Natural killer cell treated with Interleukin-12 subunit alpha and Interleukin-12 subunit beta and Interleukin-15 and Interleukin-18, amount 100 ng/mL, for 72 hours (primary cell): ENCODE measurements at regions not wholly inside any gene's neighbourhood (a gene's known extent, or its start where the extent isn't known, plus 50 kb on each side); places are given as distances from the start of the nearest gene placed in this dataset.

Experiments
- ATAC-seq, 2 donors: fragments of 150-1000 bp; cut with Tn5 transposase in 1 of 2; sonication (Bioruptor Pico), chemical (Tn5 transposase) in 1 of 2; 2 replicates each; pipeline ENCODE4 v1.10.0; 2021
- DNase-seq: peaks from one replicate; pipeline ENCODE4 v3.0.0; 2022; ENCODE audit warnings: low spot score
- H3K27ac Mint-ChIP-seq, 2 donors: 1 replicate in 1 of 2; 2 replicates in 1 of 2; pipeline ENCODE4 v1.8.0; 2022; ENCODE audit warnings: mixed read lengths in 2 of 2, mild to moderate bottlenecking in 1 of 2, moderate library complexity in 1 of 2
- H3K27me3 Mint-ChIP-seq, 2 donors: 1 replicate in 1 of 2; 2 replicates in 1 of 2; pipeline ENCODE4 v1.8.0; 2022; ENCODE audit warnings: mixed read lengths in 2 of 2
- H3K36me3 Mint-ChIP-seq: one replicate; pipeline ENCODE4 v1.8.0; 2022; ENCODE audit warnings: mixed read lengths
- H3K4me1 Mint-ChIP-seq, 2 donors: 1 replicate in 1 of 2; 2 replicates in 1 of 2; pipeline ENCODE4 v1.8.0; 2022; ENCODE audit warnings: low read depth in 2 of 2, mixed read lengths in 2 of 2, mild to moderate bottlenecking in 1 of 2
- H3K4me3 Mint-ChIP-seq: one replicate; pipeline ENCODE4 v1.8.0; 2022; ENCODE audit warnings: mixed read lengths
- H3K9me3 Mint-ChIP-seq: 2 replicates; pipeline ENCODE4 v1.8.0; 2022; ENCODE audit warnings: mixed read lengths

DNA sequence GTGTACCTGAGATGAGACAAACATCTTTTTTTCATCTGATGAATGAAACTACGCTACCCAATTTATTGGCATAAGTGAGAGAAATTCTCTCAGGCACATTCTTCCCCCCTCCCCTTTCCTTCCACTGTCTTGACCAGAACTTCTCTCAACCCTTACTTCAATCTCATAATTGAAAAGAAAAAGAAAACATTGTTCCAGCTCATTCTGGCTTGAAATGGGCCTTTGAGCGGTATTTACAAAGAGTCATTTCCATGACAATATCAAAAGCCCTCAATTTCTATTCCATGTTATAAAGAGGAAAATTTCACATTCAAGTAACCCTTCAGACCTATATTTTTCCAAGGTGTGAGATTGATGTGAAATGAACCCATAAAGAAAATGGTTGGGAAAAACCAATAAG, 145.9 kb downstream of the PCSK1 start:
- Mint-ChIP-seq H3K9me3 (peaks cover 4% of the 10 kb centered on the region), H3K27me3 (peaks cover 0 to 7% of the 10 kb centered on the region in 2 donors), H3K27ac (no peak overlapping the region), H3K36me3 (peaks cover 6% of the 10 kb centered on the region), H3K4me1 (no peaks in the 10 kb centered on the region), H3K4me3 (no peak overlapping the region)
- ATAC-seq: no peak
- no peak for DNase-seq

DNA sequence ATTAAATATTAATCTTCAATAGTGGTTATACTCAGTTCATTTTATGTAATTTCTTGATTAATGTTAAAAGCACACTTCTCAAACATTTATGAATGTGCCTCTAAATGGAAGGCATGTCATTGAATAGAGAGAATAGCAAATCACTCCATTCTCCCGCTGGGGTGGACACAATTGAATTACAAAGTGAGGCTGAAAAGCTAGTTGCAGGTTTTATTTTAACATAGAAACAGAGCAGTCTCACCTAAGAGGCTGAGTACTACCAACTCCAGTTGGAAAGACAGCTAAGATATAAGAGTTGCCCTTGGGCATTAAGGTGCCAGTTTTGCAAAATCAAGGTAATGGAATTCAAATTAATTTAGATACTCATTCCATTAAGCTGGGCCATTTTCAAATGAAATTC, 147.2 kb downstream of the PCSK1 start:
- H3K4me1 Mint-ChIP-seq: peaks cover 0 to 7% of the 10 kb centered on the region in 2 donors
- no peaks in the 10 kb centered on the region for H3K27me3 Mint-ChIP-seq
- DNase-seq (no peak), ATAC-seq (no peak)
- H3K27ac Mint-ChIP-seq: no peak overlapping the region
- H3K36me3 Mint-ChIP-seq: peaks cover 6% of the 10 kb centered on the region
- H3K9me3 Mint-ChIP-seq: peaks cover 4% of the 10 kb centered on the region
- no peak overlapping the region for H3K4me3 Mint-ChIP-seq

DNA sequence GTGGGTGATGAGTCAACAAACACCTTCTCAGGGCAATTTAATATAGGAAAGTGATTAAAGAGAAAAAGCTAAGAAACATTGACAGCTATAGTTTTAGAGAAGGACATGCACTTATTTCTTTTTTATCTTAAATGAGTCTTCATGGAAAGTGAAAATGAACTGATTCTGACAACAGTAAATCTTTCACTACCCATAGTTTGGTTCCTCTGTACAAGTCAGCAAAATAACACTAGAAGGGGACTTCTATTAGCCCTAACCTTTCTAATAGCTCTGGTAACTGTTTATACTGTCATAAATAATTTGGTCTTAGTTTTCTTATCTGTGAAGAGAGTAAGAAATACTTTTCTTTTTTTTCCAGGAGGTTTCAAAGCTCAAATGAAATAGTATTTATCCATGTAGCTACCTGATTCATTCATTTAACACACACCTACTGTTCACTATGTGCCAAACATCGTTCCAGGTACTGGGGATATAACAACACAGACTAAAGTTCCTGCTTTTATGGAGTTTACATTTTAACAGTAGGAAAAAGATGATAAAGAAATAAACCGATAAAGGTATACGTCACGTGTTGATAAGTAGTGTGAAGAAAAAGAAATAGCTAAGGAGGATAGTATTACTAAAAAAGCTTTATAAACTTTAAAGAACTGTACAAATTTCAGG, 148.2 kb downstream of the PCSK1 start:
- Mint-ChIP-seq H3K27ac (no peak overlapping the region), H3K4me1 (peaks cover 0 to 15% of the 10 kb centered on the region in 2 donors), H3K9me3 (peaks cover 4% of the 10 kb centered on the region), H3K27me3 (no peaks in the 10 kb centered on the region), H3K36me3 (peaks cover 6% of the 10 kb centered on the region), H3K4me3 (no peak overlapping the region)
- ATAC-seq (no peak), DNase-seq (no peak)

DNA sequence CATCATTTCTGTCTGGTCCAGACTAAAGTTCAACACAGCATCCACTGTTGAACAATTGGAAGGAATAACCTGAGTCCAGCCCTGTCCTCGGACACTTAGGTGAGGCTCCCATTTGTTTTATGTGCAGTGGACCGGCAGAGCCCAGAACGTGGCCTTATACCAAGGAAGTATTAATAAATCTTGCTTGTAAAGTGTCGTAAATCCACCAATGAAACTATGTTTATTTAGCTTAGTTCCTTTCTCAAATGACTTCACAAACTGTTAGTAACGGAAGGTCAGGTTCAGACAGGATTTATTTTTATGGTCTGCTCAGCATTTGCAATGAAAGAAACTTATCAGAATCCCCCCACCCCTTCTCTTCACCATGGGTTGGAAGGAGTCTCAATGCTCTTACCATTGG, 149.5 kb downstream of the PCSK1 start:
- Mint-ChIP-seq H3K4me1 (peaks cover 0 to 23% of the 10 kb centered on the region in 2 donors), H3K27me3 (no peaks in the 10 kb centered on the region), H3K4me3 (no peak overlapping the region), H3K36me3 (no peaks in the 10 kb centered on the region), H3K27ac (no peak overlapping the region), H3K9me3 (no peaks in the 10 kb centered on the region)
- DNase-seq (no peak), ATAC-seq (no peak)

DNA sequence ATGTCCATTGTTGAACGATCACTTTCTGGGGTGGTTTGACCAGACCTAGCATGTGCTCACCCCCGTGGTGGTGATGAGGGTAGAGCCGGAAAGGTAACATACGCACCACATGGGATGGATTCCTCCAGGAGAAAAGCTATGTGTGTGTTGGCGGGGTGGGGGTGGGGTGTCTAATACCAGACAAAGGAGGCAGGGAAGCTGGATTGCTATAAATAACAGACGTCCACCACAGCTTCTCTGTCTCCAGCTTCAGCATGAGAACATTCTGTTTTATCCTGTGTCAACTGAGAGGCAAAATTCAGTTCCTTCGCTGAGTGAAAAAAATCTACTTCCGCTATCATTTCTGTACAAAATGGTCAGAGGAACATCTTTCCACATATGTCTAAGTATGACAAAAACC, 151.0 kb downstream of the PCSK1 start:
- H3K4me1 Mint-ChIP-seq: peaks cover 0 to 23% of the 10 kb centered on the region in 2 donors
- peaks cover 0 to 3% of the 10 kb centered on the region in 2 donors for H3K27me3 Mint-ChIP-seq

DNA sequence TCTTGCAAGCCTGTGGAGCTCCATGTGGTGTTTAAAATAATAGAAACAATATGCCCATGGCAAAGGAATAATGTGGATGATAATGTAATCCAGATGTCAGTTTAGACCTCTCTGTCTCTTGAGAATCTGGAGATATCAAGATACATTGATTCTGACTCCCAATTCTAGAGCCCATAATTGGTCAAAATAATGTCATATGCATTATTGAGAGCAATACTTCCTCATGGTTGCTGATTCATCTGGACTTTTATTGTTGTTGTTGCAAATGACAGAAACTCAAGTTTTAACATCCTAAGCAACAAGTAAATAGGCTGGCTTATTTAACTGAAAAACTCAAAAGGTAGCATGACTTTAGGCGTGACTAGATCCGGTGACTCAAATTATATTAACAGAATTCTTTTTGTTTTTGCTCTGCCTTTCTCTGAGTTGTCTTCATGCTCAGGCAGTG, 152.1 kb downstream of the PCSK1 start:
- no peaks in the 10 kb centered on the region for H3K36me3 Mint-ChIP-seq
- peak overlapping the region in 1 of 2 donors; percentile 81 for H3K27ac Mint-ChIP-seq
- H3K4me1 Mint-ChIP-seq: peaks cover 0 to 23% of the 10 kb centered on the region in 2 donors
- ATAC-seq: peak in 1 of 2 donors; percentile 53
- DNase-seq: no peak
- peak overlapping the region; percentile 67 for H3K4me3 Mint-ChIP-seq
- no peaks in the 10 kb centered on the region for H3K9me3 Mint-ChIP-seq
- peaks cover 0 to 3% of the 10 kb centered on the region in 2 donors for H3K27me3 Mint-ChIP-seq

More for the DNA sequence above, 151.0 kb downstream of the PCSK1 start:
- ATAC-seq (no peak), DNase-seq (no peak)
- Mint-ChIP-seq H3K27ac (peak overlapping the region in 1 of 2 donors; percentile 81), H3K36me3 (no peaks in the 10 kb centered on the region), H3K9me3 (no peaks in the 10 kb centered on the region), H3K4me3 (no peak overlapping the region)

DNA sequence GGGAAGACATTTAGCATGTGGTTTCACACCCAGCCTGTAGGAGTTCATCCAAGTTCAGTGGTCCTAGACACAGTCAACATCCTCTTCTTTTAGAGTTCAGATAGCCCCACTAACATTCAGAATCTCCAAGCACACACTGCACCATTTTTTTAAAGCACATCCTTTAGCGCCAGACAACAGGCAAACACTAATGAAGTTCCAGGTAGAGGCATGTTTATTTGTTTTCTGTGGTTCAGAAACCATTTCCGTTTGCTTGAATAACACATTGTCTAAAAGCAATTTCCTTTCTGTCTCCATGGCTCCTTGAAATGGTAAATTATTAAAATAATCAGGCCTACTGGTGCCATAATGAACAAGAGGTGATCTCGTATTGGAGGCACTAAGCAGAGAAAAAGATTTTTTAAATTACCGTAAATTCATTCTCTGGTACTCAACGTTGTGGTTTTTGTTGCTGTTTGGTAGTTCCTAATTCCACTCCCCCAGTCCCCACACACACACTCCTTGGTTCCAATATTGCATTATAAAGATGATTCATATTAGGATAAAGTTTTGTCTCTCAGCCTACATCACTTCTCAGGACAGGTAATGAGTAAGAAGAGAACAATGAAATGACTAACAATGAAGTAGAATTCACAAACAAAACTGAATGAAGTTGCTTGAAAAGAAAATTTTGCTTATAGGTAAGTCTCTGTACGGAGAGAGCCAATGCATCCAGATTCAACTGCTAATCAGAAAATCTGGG, 153.1 kb downstream of the PCSK1 start:
- H3K27me3 Mint-ChIP-seq: peaks cover 0 to 3% of the 10 kb centered on the region in 2 donors
- H3K9me3 Mint-ChIP-seq: no peaks in the 10 kb centered on the region
- peak overlapping the region in 1 of 2 donors; percentile 81 for H3K27ac Mint-ChIP-seq
- ATAC-seq (peak; percentile 71 to 86), DNase-seq (no peak)
- peaks cover 0 to 23% of the 10 kb centered on the region in 2 donors for H3K4me1 Mint-ChIP-seq
- no peaks in the 10 kb centered on the region for H3K36me3 Mint-ChIP-seq
- peak overlapping the region; percentile 67 for H3K4me3 Mint-ChIP-seq

DNA sequence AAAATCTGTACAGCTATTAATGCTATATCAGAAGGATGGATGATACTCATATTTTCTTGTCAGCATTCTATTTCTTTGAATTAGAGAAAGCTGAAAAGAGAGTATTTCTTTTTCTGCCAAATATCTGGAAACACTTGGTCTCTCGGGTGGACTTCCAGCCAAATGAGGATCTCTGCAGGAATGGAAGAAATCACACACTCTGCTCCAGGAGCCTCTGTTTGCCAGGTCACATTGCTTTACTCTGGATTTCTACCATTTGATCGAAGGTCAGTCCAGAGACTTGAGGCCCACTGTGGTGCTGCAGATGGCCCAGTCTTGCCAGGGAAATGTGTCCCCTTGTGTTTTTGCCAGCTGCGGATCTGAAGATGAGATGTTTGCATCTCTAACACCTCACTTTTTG, 154.1 kb downstream of the PCSK1 start:
- peak overlapping the region in 1 of 2 donors; percentile 81 for H3K27ac Mint-ChIP-seq
- no peak overlapping the region for H3K4me3 Mint-ChIP-seq
- no peaks in the 10 kb centered on the region for H3K9me3 Mint-ChIP-seq
- peaks cover 0 to 3% of the 10 kb centered on the region in 2 donors for H3K27me3 Mint-ChIP-seq
- no peak for DNase-seq
- no peaks in the 10 kb centered on the region for H3K36me3 Mint-ChIP-seq
- peaks cover 0 to 23% of the 10 kb centered on the region in 2 donors for H3K4me1 Mint-ChIP-seq
- ATAC-seq: no peak

DNA sequence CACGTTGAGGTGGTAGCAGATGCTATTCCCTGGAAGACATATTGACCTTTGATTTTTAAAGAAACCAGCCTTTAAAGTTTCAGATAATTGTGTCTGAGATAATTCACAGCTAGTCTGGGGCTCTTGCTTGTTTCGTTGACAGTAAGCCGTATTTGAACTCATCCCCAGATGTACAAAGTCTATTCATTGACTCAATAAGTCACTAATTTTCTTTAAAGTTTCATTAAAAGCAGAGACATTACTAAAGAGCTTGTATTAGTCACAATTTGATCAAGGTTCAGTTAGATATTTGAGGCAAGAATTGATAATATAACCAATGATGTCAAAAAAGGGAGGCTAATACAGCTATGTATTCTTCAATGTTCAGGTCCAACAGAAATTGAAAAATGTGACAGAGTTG, 158.0 kb downstream of the PCSK1 start:
- no peaks in the 10 kb centered on the region for H3K9me3 Mint-ChIP-seq
- no peak for ATAC-seq

DNA sequence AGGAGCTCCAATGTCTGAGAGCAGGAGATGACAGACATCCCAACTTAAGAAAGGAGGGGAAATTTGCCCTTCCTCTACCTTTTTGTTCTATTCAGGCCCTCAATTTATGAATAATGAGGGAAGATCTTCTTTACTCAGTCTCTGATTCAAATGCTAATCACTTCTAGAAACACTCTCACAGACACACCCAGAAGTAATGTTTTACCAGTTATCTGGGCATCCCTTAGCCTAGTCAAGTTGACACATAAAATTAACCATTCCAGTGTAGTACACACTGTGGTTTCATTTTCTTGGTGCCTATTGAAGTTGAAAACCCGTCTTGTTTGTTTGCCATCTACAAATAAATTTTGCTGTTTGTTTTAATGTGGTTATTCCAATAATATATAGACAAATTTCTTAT, 167.6 kb downstream of the PCSK1 start:
- no peak for ATAC-seq
- Mint-ChIP-seq H3K4me3 (no peak overlapping the region), H3K27ac (no peak overlapping the region), H3K9me3 (no peaks in the 10 kb centered on the region), H3K27me3 (peaks cover 7 to 16% of the 10 kb centered on the region in 2 donors), H3K36me3 (peaks cover 15% of the 10 kb centered on the region), H3K4me1 (no peaks in the 10 kb centered on the region)
- no peak for DNase-seq

More for the DNA sequence above, 158.0 kb downstream of the PCSK1 start:
- no peak overlapping the region for H3K27ac Mint-ChIP-seq
- no peak for DNase-seq
- no peaks in the 10 kb centered on the region for H3K36me3 Mint-ChIP-seq
- peaks cover 0 to 11% of the 10 kb centered on the region in 2 donors for H3K4me1 Mint-ChIP-seq
- H3K27me3 Mint-ChIP-seq: peaks cover 0 to 9% of the 10 kb centered on the region in 2 donors
- no peak overlapping the region for H3K4me3 Mint-ChIP-seq

DNA sequence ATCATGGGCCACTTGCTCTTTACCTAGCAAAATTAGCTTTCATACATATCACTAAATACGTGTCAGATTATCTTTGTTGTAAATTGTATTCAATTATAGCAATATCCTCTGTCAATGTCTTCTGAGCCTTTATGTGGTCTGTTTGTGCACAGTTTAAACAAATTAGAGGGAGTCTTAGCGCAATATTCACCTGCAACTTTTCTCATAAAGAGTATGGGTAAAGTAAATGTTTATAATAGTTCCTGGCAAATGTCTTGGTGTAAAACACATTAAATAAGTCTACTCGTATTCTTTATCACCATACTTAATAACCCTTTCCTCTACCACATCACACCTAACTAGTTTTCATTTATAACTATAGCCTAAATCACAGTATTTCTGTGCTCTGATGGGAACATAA, 169.0 kb downstream of the PCSK1 start:
- H3K36me3 Mint-ChIP-seq: peaks cover 10% of the 10 kb centered on the region
- H3K27me3 Mint-ChIP-seq: peaks cover 7 to 16% of the 10 kb centered on the region in 2 donors
- DNase-seq: no peak
- no peaks in the 10 kb centered on the region for H3K9me3 Mint-ChIP-seq
- no peak for ATAC-seq
- H3K27ac Mint-ChIP-seq: no peak overlapping the region
- H3K4me3 Mint-ChIP-seq: no peak overlapping the region
- H3K4me1 Mint-ChIP-seq: peaks cover 0 to 7% of the 10 kb centered on the region in 2 donors

DNA sequence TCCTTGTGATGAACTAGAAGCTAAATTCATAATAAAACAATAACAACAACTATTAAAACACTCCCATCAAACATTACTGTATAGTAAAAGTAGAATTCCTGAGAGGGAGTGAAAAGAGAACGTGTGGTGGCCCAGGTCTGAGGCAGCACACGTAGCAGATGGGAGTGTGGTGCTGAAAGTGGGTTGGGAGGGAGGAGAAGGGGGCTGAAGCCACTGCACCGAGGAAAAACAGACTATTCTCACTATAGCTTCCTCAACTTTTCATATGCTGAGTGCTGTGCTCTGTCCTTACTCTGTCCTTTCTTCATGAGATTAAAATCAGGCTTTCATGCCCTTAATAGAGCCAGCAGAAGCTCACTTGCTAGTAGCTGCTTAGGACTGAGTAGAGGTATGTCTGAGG, 170.9 kb downstream of the PCSK1 start:
- no peak overlapping the region for H3K27ac Mint-ChIP-seq

DNA sequence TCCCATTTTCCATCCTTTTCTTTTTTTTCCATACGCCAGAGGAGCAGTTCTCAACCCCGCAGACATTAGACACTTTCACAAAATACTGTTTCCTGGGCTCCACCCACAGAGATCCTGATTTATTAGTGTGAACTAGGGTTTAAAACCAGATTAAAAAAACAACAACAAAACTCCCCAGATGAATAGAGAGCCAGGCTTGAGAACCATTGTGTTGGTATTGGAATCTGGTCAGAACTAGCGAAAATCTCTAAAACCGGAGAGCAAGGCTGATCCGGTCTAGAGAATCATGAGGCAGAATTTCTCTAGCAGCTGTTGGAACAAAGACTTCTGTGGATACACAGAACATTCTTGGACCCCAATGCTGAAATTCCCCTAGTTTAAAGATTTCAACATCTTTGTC, 173.0 kb downstream of the PCSK1 start:
- DNase-seq (no peak), ATAC-seq (no peak)
- H3K9me3 Mint-ChIP-seq: no peaks in the 10 kb centered on the region
- H3K4me1 Mint-ChIP-seq: peaks cover 2 to 15% of the 10 kb centered on the region in 2 donors
- no peak overlapping the region for H3K4me3 Mint-ChIP-seq
- peaks cover 8 to 14% of the 10 kb centered on the region in 2 donors for H3K27me3 Mint-ChIP-seq
- no peak overlapping the region for H3K27ac Mint-ChIP-seq
- H3K36me3 Mint-ChIP-seq: no peaks in the 10 kb centered on the region

More for the DNA sequence above, 170.9 kb downstream of the PCSK1 start:
- no peak overlapping the region for H3K4me3 Mint-ChIP-seq
- no peaks in the 10 kb centered on the region for H3K9me3 Mint-ChIP-seq
- peaks cover 12 to 16% of the 10 kb centered on the region in 2 donors for H3K27me3 Mint-ChIP-seq
- ATAC-seq: no peak
- H3K4me1 Mint-ChIP-seq: peaks cover 0 to 15% of the 10 kb centered on the region in 2 donors
- peaks cover 10% of the 10 kb centered on the region for H3K36me3 Mint-ChIP-seq
- no peak for DNase-seq

DNA sequence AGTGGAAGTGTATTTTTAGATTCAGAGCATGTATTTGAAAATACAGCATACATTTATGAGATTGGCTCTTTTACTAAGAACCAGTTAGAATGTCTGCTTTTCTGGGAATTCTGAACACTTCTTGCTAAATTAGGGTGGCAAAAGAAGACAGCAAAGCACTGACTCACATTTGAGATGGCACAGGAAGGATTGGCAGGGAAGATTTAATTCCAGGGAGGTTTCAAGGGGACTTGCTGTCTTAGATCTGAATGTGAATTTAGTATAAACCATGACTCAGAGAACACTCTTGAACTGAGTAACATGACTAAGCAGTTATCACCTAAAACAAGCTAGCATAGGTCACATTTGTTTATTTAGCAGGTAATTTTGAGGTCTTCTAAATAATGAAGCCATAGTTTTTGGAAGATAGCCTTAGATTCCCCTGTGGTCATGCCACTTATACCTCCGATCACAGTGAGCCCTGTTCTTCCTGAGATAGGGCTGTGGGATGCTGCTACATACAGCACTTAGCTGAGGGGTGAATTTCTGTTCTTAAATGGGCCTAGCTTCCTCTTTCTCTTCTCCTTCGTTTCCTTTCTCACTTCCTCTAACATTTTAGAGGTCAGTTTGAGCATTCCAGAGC, 173.8 kb downstream of the PCSK1 start:
- Mint-ChIP-seq H3K9me3 (no peaks in the 10 kb centered on the region), H3K4me3 (no peak overlapping the region), H3K36me3 (no peaks in the 10 kb centered on the region), H3K4me1 (peaks cover 2 to 15% of the 10 kb centered on the region in 2 donors), H3K27me3 (peaks cover 8 to 14% of the 10 kb centered on the region in 2 donors), H3K27ac (peak overlapping the region in 1 of 2 donors; percentile 6)
- DNase-seq (no peak), ATAC-seq (peak in 1 of 2 donors; percentile 58)
